OCI-LY1 (cell line): ENCODE measurements at regions not wholly inside any gene's neighbourhood (a gene's known extent, or its start where the extent isn't known, plus 50 kb on each side); places are given as distances from the start of the nearest gene placed in this dataset.
A peak's percentile ranks its signal among the peaks of the same experiment; 100 is the strongest.

ENCODE experiments used
- H2AFZ ChIP-seq: fragments of 200-600 bp; sonication (generic), shearing (Covaris generic); 2 replicates; pipeline ENCODE4 v1.6.0; 2014; ENCODE audit warnings: antibody characterized with exemption, mild to moderate bottlenecking, low read length
- H3F3A ChIP-seq: fragments of 200-600 bp; sonication (generic), shearing (Covaris generic); 2 replicates; pipeline ENCODE4 v1.6.0; 2014; ENCODE audit warnings: mild to moderate bottlenecking, antibody characterized with exemption, low read length, moderate library complexity; ENCODE audit not compliant: insufficient read depth
- H3K27ac ChIP-seq: fragments of 200-600 bp; sonication (generic); 2 replicates; pipeline ENCODE4 v1.5.1; 2014; ENCODE audit warnings: low read length, mixed run types, mild to moderate bottlenecking, low read depth; ENCODE audit not compliant: poor library complexity, severe bottlenecking
- H3K27me3 ChIP-seq: fragments of 200-600 bp; sonication (generic); 2 replicates; pipeline ENCODE4 v1.6.0; 2014; ENCODE audit warnings: antibody characterized with exemption, mild to moderate bottlenecking, low read length, moderate library complexity; ENCODE audit not compliant: insufficient read depth
- H3K36me3 ChIP-seq: fragments of 200-600 bp; sonication (generic); 2 replicates; pipeline ENCODE4 v1.6.1; 2014; ENCODE audit warnings: mild to moderate bottlenecking, antibody characterized with exemption, low read length, moderate library complexity, mixed read lengths; ENCODE audit not compliant: insufficient read depth
- H3K4me1 ChIP-seq: fragments of 200-600 bp; sonication (generic); 2 replicates; pipeline ENCODE4 v1.5.1; 2014; ENCODE audit warnings: mild to moderate bottlenecking, low read length, moderate library complexity; ENCODE audit not compliant: insufficient read depth, severe bottlenecking
- H3K4me2 ChIP-seq: fragments of 200-600 bp; sonication (generic), shearing (Covaris generic); 2 replicates; pipeline ENCODE4 v1.6.1; 2014; ENCODE audit warnings: low read length
- H3K4me3 ChIP-seq: fragments of 200-600 bp; sonication (generic); 2 replicates; pipeline ENCODE4 v1.5.1; 2014; ENCODE audit warnings: low read length, low read depth, mild to moderate bottlenecking, mixed read lengths; ENCODE audit not compliant: poor library complexity, severe bottlenecking
- H3K79me2 ChIP-seq: fragments of 200-600 bp; shearing (Covaris generic); 2 replicates; pipeline ENCODE4 v1.6.1; 2016; ENCODE audit warnings: mixed run types, low read length, mixed read lengths; ENCODE audit not compliant: insufficient read depth
- H3K9ac ChIP-seq: fragments of 200-600 bp; sonication (generic), shearing (Covaris generic); 2 replicates; pipeline ENCODE4 v1.6.1; 2014; ENCODE audit warnings: mild to moderate bottlenecking, low read length, mixed read lengths
- H3K9me2 ChIP-seq: fragments of 200-600 bp; sonication (generic), shearing (Covaris generic); 2 replicates; pipeline ENCODE4 v1.6.1; 2014; ENCODE audit warnings: low read depth, mild to moderate bottlenecking, low read length, mixed read lengths
- H3K9me3 ChIP-seq: fragments of 200-600 bp; shearing (Covaris generic); 2 replicates; pipeline ENCODE4 v1.6.1; 2014; ENCODE audit warnings: low read length, mixed read lengths
- H4K20me1 ChIP-seq: fragments of 200-600 bp; sonication (generic), shearing (Covaris generic); 2 replicates; pipeline ENCODE4 v1.6.0; 2016; ENCODE audit warnings: mild to moderate bottlenecking, low read length; ENCODE audit not compliant: insufficient read depth
- EZH2 ChIP-seq: fragments of 200-600 bp; sonication (generic), shearing (Covaris generic); IDR thresholded peaks from 2 replicates; pipeline ENCODE4 v1.8.0; 2017; ENCODE audit warnings: borderline replicate concordance, mixed run types, mild to moderate bottlenecking, antibody characterized with exemption, low read length, moderate library complexity, mixed read lengths
- TF ChIP-seq, protein P1 (sequence below): fragments of 200-600 bp; sonication (generic), shearing (Covaris generic); IDR thresholded peaks from 2 replicates; pipeline ENCODE4 v1.5.1; 2017; ENCODE audit warnings: mild to moderate bottlenecking, antibody characterized with exemption, low read length, moderate library complexity, mixed read lengths

DNA sequence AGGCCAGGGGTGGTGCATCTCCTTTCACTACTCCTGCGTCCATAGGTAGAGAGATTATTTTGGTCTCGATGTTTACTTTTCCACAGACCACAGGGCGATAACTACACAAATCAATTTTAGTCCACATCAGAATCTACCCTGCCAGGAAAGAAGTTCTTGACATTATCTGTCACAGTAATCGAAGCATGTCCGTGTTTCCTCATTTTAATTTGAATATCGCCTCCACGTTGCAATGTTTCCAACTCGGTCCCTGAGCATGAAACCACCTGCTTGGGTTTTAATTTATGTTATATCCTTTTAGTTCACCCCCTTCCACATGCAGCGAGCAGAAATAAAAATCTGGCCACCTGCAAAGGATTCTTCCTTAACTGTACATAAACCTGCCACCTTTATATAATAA, 100.1 kb upstream of the ATXN3L start:
- H3K9ac ChIP-seq = peak overlapping the region; percentile 75
- H2AFZ ChIP-seq = no peak overlapping the region
- H3K4me1 ChIP-seq = peaks cover 77% of the 10 kb centered on the region
- no peaks in the 10 kb centered on the region for H3K36me3 ChIP-seq
- no peaks in the 10 kb centered on the region for H3F3A ChIP-seq
- H3K4me2 ChIP-seq = peak overlapping the region; percentile 76
- H3K9me2 ChIP-seq = no peaks in the 10 kb centered on the region
- no peaks in the 10 kb centered on the region for H3K27me3 ChIP-seq
- peak overlapping the region; percentile 53 for H3K4me3 ChIP-seq
- H3K9me3 ChIP-seq = no peaks in the 10 kb centered on the region
- no peaks in the 10 kb centered on the region for H4K20me1 ChIP-seq
- TF ChIP-seq, protein P1, sequence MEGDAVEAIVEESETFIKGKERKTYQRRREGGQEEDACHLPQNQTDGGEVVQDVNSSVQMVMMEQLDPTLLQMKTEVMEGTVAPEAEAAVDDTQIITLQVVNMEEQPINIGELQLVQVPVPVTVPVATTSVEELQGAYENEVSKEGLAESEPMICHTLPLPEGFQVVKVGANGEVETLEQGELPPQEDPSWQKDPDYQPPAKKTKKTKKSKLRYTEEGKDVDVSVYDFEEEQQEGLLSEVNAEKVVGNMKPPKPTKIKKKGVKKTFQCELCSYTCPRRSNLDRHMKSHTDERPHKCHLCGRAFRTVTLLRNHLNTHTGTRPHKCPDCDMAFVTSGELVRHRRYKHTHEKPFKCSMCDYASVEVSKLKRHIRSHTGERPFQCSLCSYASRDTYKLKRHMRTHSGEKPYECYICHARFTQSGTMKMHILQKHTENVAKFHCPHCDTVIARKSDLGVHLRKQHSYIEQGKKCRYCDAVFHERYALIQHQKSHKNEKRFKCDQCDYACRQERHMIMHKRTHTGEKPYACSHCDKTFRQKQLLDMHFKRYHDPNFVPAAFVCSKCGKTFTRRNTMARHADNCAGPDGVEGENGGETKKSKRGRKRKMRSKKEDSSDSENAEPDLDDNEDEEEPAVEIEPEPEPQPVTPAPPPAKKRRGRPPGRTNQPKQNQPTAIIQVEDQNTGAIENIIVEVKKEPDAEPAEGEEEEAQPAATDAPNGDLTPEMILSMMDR = no peak
- TF ChIP-seq EZH2 = no peak
- peak overlapping the region; percentile 96 for H3K27ac ChIP-seq
- H3K79me2 ChIP-seq = no peaks in the 10 kb centered on the region

DNA sequence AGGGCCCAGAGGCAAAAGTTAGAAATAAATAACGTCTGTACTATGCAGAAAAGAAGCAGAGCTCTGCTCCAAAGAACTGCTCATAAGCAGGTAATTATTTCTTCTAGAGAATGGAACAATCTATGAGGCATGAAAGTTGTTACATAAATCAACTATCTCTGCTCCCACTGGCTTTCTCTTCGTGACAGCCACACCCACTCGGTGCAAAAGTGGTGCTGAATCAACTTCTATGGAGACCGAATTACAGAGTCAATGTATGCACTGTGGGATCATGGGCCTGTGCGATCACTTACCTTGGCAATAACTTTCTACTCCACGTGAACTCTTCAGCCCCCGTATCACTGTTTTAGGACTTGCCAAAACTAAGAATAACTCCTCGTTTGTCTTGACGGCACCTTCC, 99.4 kb upstream of the ATXN3L start:
- Histone ChIP-seq H3K9me2 (no peaks in the 10 kb centered on the region), H3K4me1 (peaks cover 83% of the 10 kb centered on the region), H3K4me2 (peak overlapping the region; percentile 76), H3K27ac (peak overlapping the region; percentile 96), H3K9me3 (no peaks in the 10 kb centered on the region), H4K20me1 (no peaks in the 10 kb centered on the region), H3K79me2 (no peaks in the 10 kb centered on the region), H3K36me3 (no peaks in the 10 kb centered on the region), H3K4me3 (peak overlapping the region; percentile 53), H3K27me3 (no peaks in the 10 kb centered on the region), H2AFZ (peak overlapping the region; percentile 79; the same call in 1 of the 2 replicates), H3F3A (no peaks in the 10 kb centered on the region), H3K9ac (peak overlapping the region; percentile 75)
- TF ChIP-seq, protein P1 = no peak

DNA sequence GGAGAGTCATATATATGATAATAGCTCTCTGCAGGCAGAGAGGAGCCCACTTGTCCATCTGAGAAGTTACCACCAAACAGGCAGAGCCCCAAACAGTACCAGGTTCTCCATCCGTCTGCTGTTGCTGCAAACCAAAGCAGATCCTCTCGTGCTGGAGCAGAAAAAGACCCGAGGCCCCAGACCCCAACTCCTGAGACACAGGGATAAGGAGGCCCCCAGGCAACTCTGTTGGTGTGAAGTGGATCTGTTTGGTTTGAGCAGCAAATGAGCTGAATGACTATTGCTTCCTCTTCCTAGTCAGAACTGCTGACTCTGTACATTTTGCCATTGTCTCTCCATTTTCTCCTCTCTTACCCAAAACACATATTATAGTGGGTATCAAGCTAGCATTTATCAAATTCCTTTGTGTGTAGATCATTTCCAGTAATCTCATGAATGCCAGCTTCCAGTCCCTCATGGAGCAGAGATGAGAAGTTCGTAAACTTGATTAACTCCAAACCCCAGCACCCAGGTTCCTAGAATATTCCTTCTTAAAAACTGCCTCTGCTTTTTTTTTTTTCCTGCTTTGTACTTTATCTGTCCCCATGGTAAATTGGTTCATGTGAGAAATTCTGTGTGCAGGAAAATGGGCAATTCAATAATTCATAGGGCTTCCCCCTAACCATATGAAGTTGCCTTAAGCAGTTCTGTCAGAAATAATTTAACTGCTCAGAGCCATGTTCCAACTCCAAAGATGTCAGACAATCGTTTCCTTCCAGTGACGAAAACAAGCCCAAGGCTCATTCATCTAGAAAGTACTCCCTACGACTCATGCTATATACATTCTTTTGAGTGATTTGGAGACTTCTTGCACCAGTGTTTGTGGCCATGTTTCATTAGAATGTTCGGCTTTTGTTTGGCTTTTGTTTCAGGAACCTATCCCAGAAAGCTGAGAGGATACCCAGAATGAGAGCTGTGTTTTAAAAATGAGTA, 98.6 kb upstream of the ATXN3L start:
- no peak overlapping the region for H2AFZ ChIP-seq
- no peaks in the 10 kb centered on the region for H4K20me1 ChIP-seq
- H3K27ac ChIP-seq = peak overlapping the region; percentile 96

More for the DNA sequence above, 98.6 kb upstream of the ATXN3L start:
- Histone ChIP-seq H3K9me3 (no peaks in the 10 kb centered on the region), H3K9ac (peak overlapping the region; percentile 75), H3K27me3 (no peaks in the 10 kb centered on the region), H3F3A (no peaks in the 10 kb centered on the region), H3K4me1 (peaks cover 83% of the 10 kb centered on the region), H3K36me3 (no peaks in the 10 kb centered on the region; the same call in 1 of the 2 replicates), H3K79me2 (no peaks in the 10 kb centered on the region), H3K9me2 (no peaks in the 10 kb centered on the region), H3K4me2 (peak overlapping the region; percentile 76), H3K4me3 (peak overlapping the region; percentile 53)
- no peak for TF ChIP-seq EZH2
- TF ChIP-seq, protein P1 = no peak
